HFF-Myc (cell line): ENCODE measurements at regions not wholly inside any gene's neighbourhood (a gene's known extent, or its start where the extent isn't known, plus 50 kb on each side); places are given as distances from the start of the nearest gene placed in this dataset.

Source experiments
- DNase-seq: peaks from one replicate; pipeline ENCODE4 v3.0.0-alpha.2; 2011; ENCODE audit warnings: low read depth; ENCODE audit errors: extremely low read depth
- H3K4me3 ChIP-seq: replicated peaks from 2 replicates; pipeline ENCODE4 v1.5.1; 2011; ENCODE audit warnings: low read depth, mild to moderate bottlenecking, control low read depth, low read length
- TF ChIP-seq, protein P1 (sequence below): IDR thresholded peaks from 2 replicates; pipeline ENCODE4 v1.5.1; 2012; ENCODE audit warnings: mild to moderate bottlenecking, low read depth, low read length, control low read depth; ENCODE audit errors: missing control alignments

DNA sequence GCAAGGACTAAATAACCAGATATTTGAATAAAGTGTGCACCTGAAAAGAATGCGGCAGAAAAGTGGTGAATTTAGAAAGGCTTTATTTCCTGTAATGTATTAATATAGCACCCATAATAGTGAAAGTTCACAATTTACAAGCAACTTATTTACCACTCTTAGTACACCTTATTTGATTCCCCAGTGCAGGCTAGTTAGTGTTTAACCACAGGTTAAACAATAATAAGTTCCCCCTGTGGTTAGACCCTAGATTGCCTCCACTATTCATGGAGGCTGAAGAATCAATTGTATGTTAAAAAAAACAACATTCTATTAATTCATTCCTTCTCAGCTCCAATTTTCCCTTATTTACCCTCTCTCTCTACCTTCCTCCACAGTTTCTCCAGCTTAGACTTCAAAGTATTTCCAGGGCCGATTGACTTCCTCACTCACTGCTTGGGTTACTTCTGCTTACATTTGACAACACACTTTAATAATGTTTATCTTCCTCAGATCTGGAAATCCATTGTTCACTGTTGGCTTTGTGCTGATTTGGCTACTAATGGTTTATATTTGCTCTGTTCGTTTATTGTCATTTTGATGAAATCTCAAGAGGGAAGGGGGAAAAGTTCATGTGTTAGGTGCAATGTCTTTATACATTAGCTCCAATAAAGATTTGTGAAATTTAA, 796.3 kb downstream of the BRINP3 start:
- H3K4me3 ChIP-seq = no peak overlapping the region
- TF ChIP-seq, protein P1, sequence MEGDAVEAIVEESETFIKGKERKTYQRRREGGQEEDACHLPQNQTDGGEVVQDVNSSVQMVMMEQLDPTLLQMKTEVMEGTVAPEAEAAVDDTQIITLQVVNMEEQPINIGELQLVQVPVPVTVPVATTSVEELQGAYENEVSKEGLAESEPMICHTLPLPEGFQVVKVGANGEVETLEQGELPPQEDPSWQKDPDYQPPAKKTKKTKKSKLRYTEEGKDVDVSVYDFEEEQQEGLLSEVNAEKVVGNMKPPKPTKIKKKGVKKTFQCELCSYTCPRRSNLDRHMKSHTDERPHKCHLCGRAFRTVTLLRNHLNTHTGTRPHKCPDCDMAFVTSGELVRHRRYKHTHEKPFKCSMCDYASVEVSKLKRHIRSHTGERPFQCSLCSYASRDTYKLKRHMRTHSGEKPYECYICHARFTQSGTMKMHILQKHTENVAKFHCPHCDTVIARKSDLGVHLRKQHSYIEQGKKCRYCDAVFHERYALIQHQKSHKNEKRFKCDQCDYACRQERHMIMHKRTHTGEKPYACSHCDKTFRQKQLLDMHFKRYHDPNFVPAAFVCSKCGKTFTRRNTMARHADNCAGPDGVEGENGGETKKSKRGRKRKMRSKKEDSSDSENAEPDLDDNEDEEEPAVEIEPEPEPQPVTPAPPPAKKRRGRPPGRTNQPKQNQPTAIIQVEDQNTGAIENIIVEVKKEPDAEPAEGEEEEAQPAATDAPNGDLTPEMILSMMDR = no peak
- DNase-seq = no peak

DNA sequence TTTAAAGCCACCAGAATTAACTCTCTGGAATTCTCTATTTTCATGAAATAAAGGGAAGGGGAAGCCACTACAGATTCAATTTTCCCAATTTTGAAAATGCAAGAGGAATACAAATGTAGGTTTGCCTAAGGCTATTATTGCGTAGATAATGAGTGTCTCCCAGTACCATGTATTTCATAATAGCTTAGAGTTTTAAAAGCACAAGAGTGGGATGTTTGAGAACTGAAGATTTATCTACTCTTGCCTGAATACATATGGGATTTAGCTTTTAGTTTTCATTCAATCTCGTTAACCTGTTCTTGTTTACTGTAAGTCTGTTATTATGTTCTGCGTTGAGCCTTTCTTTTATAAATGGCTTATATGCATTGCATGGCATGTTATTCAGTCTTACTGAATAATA, 795.1 kb downstream of the BRINP3 start:
- TF ChIP-seq, protein P1 = no peak
- no peak for DNase-seq
- H3K4me3 ChIP-seq = no peak overlapping the region

DNA sequence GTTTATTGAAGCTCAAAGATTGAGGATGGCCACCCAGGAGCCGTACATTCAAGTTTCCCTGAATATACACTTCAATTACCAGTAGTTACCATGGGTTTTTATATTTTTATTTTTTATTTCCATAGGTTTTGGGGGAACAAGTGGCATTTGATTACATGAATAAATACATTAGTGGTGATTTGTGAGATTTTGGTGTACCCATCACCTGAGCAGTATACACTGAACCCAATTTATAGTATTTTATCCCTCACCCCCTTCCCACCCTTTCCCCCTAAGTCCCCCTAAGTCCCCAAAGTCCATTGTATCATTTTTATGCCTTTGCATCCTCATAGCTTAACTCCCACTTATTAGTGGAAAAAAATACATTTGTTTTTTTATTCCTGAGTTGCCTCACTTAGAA, 791.4 kb downstream of the BRINP3 start:
- DNase-seq = no peak
- no peak overlapping the region for H3K4me3 ChIP-seq
- TF ChIP-seq, protein P1 = no peak

DNA sequence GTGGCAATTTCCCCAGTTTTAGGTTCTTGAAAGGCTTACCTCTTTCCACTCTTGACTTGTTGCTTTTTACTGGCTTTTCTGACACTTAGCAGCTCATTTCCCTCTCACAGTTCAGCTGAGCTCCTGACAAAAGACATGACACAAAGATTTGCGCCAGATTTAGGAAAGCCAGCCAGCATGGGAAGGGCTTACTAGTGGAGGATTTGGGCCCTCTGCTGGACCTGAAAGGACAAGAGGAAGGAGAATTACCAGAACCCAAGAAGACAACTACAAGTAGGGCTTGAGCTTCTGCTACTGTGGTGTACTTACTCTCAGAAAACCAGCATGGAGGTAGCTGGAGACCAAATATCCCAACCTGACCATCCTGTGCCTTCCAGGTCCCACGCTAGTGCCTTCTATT, 784.5 kb downstream of the BRINP3 start:
- TF ChIP-seq, protein P1 = no peak

DNA sequence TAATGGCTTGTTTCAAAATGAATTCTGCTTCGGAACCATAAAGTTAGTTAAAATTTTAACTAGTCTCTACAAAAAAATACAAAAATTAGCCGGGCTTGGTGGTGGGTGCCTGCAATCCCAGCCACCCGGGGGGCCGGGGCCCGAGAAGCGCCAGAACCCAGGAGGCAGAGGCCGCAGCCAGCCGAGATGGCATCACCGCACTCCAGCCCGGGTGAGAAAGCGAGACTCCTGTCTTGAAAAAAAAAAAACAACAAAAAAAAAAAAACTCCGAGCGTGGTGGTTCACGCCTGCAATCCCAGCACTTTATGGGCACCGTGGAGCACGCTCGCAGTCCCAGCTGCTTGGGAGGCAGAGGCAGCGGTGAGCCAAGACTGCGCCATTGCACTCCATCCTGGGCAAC, 781.4 kb downstream of the BRINP3 start:
- no peak for DNase-seq
- TF ChIP-seq, protein P1 = no peak
- no peak overlapping the region for H3K4me3 ChIP-seq

More for the DNA sequence above, 784.5 kb downstream of the BRINP3 start:
- no peak overlapping the region for H3K4me3 ChIP-seq
- no peak for DNase-seq

DNA sequence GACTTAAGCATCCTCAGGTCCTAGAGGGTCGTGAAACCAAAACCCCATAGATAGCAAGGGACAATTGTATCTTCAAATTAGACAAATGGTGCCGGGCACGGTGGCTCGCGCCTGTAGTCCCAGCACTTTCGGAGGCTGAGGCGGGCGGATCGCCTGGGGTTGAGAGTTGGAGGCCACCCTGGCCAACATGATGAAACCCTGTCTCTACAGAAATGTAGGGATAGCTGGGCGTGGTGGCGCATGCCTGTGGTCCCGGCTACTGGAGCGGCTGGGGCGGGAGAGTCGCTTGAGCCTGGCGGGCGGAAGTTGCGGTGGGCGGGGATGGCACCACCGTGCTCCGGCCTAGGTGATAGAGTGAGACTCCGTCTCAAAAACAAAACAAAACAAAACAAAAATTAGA, 780.6 kb downstream of the BRINP3 start:
- TF ChIP-seq, protein P1 = no peak
- H3K4me3 ChIP-seq = no peak overlapping the region
- DNase-seq = no peak

DNA sequence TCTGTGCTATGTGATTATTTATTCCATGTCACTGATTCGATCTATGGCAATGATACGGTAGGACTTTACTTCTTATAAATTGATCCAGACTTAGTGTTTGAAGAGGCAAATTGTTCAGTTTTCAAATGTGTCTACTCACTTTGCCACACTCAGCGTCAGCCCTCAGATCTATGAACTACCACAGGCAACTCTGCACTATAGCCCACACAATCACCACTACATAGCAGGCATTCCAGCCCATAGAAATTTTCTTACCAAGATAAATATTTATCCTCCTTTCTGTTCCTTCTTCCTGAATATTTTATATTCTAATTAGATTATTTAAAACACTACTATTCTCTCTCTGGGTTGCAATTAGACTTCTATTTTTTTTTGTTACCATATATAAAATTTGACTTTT, 776.1 kb downstream of the BRINP3 start:
- DNase-seq = no peak
- TF ChIP-seq, protein P1 = no peak
- no peak overlapping the region for H3K4me3 ChIP-seq
